ENCODE measurements at regions not wholly inside any gene's neighbourhood (a gene's known extent, or its start where the extent isn't known, plus 50 kb on each side); places are given as distances from the start of the nearest gene placed in this dataset.

DNA sequence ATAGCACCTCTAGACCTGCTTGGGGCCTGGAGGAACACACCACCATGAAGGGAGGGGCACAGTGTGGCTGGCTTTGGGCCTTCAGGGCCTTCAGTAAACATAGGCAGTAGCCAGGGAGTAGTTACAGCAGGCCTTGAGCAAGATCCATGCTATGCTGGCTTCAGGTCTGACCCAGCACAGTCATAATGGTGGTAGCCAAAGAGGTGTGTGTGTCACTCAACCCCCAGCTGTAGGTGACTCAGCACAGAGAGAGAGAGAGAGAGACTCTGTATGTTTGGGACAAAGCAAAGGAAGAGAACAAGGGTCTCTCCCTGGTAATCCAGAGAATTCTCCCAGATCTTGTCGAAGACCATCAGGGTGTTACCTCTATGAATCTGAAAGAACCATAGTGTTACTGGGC is 250.5 kb upstream of the PKN2 start:
- no peak for DNase-seq
- intact Hi-C loops (cut with DNase I; ENCODE audit: low total_unique reads) = no loop called here
- H3K4me3 ChIP-seq = no peak overlapping the region
- H3K27ac ChIP-seq = no peak overlapping the region
- no peaks in the 10 kb centered on the region for H3K36me3 ChIP-seq (ENCODE audit: low read depth, missing control alignments)
- TF ChIP-seq, protein P1, sequence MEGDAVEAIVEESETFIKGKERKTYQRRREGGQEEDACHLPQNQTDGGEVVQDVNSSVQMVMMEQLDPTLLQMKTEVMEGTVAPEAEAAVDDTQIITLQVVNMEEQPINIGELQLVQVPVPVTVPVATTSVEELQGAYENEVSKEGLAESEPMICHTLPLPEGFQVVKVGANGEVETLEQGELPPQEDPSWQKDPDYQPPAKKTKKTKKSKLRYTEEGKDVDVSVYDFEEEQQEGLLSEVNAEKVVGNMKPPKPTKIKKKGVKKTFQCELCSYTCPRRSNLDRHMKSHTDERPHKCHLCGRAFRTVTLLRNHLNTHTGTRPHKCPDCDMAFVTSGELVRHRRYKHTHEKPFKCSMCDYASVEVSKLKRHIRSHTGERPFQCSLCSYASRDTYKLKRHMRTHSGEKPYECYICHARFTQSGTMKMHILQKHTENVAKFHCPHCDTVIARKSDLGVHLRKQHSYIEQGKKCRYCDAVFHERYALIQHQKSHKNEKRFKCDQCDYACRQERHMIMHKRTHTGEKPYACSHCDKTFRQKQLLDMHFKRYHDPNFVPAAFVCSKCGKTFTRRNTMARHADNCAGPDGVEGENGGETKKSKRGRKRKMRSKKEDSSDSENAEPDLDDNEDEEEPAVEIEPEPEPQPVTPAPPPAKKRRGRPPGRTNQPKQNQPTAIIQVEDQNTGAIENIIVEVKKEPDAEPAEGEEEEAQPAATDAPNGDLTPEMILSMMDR (IDR thresholded peaks at IDR 0.05) = no peak
- TF ChIP-seq POLR2A (IDR thresholded peaks at IDR 0.05) = no peak
- 91 to 100% methylated on average over 1 of the region's 1 CpG for WGBS, 2 donors
- no peaks in the 10 kb centered on the region for H3K4me1 ChIP-seq
- H3K9me3 ChIP-seq = no peaks in the 10 kb centered on the region
- H3K27me3 ChIP-seq = no peaks in the 10 kb centered on the region

- no peaks in the 10 kb centered on the region for H3K9me3 ChIP-seq
- H3K4me3 ChIP-seq = no peak overlapping the region
- intact Hi-C loops (cut with DNase I; ENCODE audit: low total_unique reads) = no loop called here
- no peaks in the 10 kb centered on the region for H3K36me3 ChIP-seq (ENCODE audit: low read depth, missing control alignments)
- TF ChIP-seq POLR2A (IDR thresholded peaks at IDR 0.05) = no peak
- TF ChIP-seq, protein P1 (IDR thresholded peaks at IDR 0.05) = no peak
- no peaks in the 10 kb centered on the region for H3K4me1 ChIP-seq
- no peak for DNase-seq
- no peak overlapping the region for H3K27ac ChIP-seq
- H3K27me3 ChIP-seq = no peaks in the 10 kb centered on the region
These were observed 249.2 kb upstream of the PKN2 start for GRCh38 chr1:88434836-88435235.

DNA sequence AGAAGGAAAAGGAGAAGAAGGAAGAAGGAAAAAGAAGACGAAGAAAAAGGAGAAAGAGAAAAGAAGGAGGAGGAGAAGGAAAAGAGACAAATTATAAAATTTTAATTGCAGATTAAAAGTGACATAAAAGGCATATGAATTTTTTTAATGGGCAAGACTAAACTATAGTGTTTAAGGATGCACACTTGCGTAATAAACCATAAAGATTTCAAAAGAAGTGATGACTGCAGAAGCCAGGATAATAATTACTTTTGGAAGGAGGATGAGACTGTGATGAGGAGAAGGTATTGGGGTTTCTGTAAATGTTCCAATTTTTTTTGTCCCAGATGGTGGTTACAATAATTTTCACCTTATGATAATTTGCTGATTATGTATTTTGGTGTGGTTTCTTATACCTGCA is 243.1 kb upstream of the PKN2 start:
- TF ChIP-seq, protein P1 (IDR thresholded peaks at IDR 0.05) = no peak
- no peak for TF ChIP-seq POLR2A (IDR thresholded peaks at IDR 0.05)

DNA sequence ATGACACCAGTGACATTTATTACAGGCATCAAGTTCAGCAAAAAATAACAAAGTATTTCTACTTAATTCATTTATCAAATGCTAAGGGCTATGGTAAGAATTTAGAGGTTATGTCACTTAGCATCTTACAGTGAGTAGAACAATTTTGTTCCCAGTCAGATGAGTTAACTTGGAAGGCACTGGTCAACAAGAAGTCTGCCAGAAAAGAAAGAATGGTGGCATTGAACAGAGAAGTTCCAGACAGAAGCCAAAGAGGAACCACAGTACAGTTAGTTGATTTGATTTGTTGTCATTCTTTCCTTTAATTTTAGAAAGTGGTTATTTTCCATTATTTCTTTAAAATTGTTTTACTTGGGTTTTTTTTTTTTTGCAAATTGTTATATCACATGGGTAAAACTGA is 232.2 kb upstream of the PKN2 start:
- Histone ChIP-seq H3K27me3 (no peaks in the 10 kb centered on the region), H3K36me3 (ENCODE audit: low read depth, missing control alignments) (no peaks in the 10 kb centered on the region), H3K9me3 (no peaks in the 10 kb centered on the region), H3K4me1 (no peaks in the 10 kb centered on the region), H3K27ac (no peak overlapping the region), H3K4me3 (no peak overlapping the region)
- TF ChIP-seq, protein P1 (IDR thresholded peaks at IDR 0.05) = no peak
- TF ChIP-seq POLR2A (IDR thresholded peaks at IDR 0.05) = no peak
- intact Hi-C loops (cut with DNase I; ENCODE audit: low total_unique reads) = no loop called here
- DNase-seq = no peak

More for the DNA sequence above, 243.1 kb upstream of the PKN2 start:
- Histone ChIP-seq H3K4me1 (no peaks in the 10 kb centered on the region), H3K4me3 (no peak overlapping the region), H3K27me3 (no peaks in the 10 kb centered on the region), H3K27ac (no peak overlapping the region), H3K36me3 (ENCODE audit: low read depth, missing control alignments) (no peaks in the 10 kb centered on the region), H3K9me3 (no peaks in the 10 kb centered on the region)
- intact Hi-C loops (cut with DNase I; ENCODE audit: low total_unique reads) = no loop called here
- DNase-seq = no peak
- 81 to 88% methylated on average over 2 of the region's 2 CpGs for WGBS, 2 donors

GRCh38 chr1:88453295-88453694 is 230.8 kb upstream of the PKN2 start:
- intact Hi-C loops (cut with DNase I; ENCODE audit: low total_unique reads) = no loop called here
- Histone ChIP-seq H3K4me3 (no peak overlapping the region), H3K9me3 (no peaks in the 10 kb centered on the region), H3K4me1 (no peaks in the 10 kb centered on the region), H3K27me3 (no peaks in the 10 kb centered on the region), H3K36me3 (ENCODE audit: low read depth, missing control alignments) (no peaks in the 10 kb centered on the region), H3K27ac (no peak overlapping the region)
- WGBS, 2 donors = 92 to 95% methylated on average over 7 of the region's 7 CpGs
- DNase-seq = no peak
- TF ChIP-seq, protein P1 (IDR thresholded peaks at IDR 0.05) = no peak
- TF ChIP-seq POLR2A (IDR thresholded peaks at IDR 0.05) = no peak

All from testis (tissue), 2 donors.